GM18508 (cell line): ENCODE measurements at regions not wholly inside any gene's neighbourhood (a gene's known extent, or its start where the extent isn't known, plus 50 kb on each side); places are given as distances from the start of the nearest gene placed in this dataset.

ENCODE experiments used
- ATAC-seq: cut with Tn5 transposase; IDR thresholded peaks from one replicate; pipeline ENCODE4 v1.9.1; 2021; ENCODE audit warnings: moderate number of reproducible peaks; ENCODE audit not compliant: insufficient read depth, unreplicated experiment

DNA sequence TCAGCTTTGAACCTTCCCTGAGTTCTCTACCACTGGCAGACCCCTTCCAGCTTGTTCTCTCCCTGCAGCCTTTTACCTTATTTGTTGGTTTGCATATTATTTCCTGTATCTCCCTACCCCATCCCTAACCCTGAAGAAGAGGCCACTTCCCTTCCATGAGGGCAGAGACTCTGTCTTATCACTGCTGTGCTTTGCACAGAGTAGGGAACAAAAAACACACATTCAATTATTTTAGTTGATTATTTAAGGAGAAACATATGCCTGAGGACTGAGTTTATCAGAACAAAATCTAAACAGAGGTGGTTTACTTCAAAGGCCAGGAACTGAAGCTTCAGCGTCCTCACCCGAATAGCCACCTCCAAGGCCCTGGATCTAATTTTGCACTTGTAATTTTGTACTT is 111.7 kb upstream of the RFLNA start:
- no peak for ATAC-seq

- no peak for ATAC-seq
Observed at GRCh38 chr12:124184456-124184855, 110.4 kb upstream of the RFLNA start.

- no peak for ATAC-seq
Observed at GRCh38 chr12:124185971-124186686, 108.8 kb upstream of the RFLNA start.

DNA sequence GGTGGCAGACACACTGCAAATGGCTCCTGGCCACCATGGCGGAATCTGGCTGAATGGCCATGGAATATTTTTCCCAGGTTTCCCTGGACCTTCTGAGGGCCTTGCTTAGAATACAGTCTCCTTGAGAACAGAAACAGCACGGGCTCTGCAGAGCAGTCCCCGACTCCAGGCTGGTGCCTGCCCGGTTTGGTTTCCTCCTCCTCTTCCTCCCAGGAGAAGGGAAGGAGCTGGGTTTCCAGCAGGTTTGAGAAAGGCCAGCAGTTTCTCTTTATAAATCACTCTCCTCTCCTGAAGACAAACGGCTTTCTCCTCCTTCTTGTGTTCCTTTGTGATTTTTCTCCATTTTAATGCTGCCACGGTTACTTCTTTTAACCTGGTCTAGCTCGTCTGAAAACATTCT is 106.8 kb upstream of the RFLNA start:
- ATAC-seq = no peak

- no peak for ATAC-seq
Observed at GRCh38 chr12:124188561-124189405, 106.1 kb upstream of the RFLNA start.

GRCh38 chr12:124190312-124191023 is 104.4 kb upstream of the RFLNA start:
- ATAC-seq = no peak

DNA sequence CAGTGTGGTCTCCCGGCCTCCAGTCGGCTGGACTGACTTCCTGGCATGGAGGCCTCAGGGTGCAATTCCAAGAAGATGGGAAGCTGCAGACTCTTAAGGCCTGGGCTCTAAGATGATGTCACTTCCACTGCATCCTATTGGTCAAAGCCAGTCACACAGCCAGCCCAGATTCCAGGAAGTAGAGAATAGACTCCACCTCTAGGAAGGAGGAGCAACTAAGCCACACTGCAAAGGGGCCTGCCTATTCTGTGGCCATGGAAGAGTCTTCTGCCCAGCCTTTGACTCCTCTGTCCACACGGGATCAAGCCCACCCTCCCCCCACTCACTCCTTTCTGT is 103.9 kb upstream of the RFLNA start:
- no peak for ATAC-seq

DNA sequence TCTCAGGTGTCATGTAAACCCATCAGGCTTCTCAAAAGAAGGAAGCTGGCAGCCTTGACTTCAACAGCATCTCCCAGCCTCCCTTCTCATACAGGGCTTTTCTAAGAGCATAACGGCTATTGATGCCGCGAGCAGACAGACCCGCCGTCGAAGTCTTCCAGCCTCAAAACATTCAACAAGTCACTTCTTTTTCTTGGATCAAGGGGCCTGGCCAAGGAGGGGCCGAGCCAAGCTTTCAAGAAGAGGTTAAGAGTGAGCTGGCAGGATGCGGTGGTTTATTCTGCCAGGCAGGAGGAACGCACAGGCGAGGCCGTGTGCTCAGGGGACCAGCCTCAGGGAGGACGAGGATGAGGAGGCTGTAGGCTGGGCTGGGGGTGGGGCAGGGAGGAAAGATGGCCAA is 102.9 kb upstream of the RFLNA start:
- no peak for ATAC-seq

DNA sequence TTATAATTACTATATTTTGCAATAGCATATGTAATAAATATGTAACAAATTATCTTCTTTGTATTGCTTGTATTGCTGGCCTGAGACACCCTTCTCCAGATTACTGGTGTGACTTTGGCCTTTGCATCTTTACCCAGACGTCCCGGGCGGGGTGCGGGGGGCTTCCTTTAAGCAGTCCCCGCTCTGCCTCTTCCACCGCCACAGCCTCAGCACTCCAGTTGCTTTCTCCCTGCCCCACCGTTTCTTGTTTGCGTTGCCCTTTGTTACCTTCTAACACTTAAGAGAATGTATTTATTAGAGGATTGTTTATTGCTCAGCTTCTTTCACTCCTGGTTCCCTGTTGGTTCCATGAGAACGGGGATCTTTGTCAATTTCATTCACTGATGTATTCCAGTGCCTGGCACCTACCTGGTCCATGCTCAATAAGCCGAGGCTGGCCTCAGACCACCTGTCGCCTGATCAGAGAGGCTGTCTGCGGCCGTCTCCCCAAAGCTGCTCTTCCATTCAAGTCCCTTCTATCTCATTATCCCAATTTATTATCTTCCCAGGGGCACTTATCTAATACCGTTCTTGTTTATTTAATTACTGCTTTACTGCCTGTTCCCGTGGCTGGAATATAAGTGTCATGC is 100.5 kb upstream of the RFLNA start:
- no peak for ATAC-seq

- no peak for ATAC-seq
Observed at GRCh38 chr12:124194893-124195566, 99.9 kb upstream of the RFLNA start.

DNA sequence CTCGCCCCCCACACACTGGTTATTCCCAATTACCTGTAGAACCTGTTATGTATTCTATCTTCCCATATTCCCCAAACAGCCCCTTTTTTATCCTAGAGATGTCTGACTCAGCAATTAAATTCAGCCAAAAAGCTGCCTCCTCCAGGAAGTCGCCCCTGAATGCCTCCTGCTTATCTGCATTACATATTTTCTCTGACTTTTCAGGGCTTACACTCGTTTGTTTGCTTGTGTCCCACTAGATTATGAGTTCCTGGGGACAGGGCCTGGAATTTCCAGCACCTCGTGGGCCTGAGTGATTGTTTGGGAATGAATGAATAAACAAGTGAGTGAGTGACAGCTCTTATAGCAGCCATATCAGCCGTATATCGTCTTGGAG is 99.3 kb upstream of the RFLNA start:
- no peak for ATAC-seq

GRCh38 chr12:124196236-124196635 is 98.7 kb upstream of the RFLNA start:
- ATAC-seq = no peak

DNA sequence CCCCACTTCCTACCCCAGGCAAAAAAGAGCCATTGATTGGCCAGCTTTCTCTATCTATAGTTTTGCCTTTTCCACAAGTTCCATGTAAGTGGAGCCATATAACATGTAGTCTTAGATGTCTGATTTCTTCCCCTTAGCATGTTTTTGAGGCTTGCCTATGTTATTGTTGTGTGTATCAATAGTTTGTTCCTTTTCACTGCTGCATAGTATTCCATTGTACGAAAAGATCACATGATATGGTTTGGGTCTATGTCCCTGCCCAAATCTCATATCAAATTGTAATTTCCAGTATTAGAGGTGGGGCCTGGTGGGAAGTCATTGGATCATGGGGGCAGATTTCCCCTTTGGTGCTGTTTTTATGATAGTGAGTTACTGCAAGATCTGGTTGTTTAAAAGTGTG is 93.6 kb upstream of the RFLNA start:
- ATAC-seq = no peak

GRCh38 chr12:124203176-124203575 is 91.7 kb upstream of the RFLNA start:
- no peak for ATAC-seq

- no peak for ATAC-seq
Observed at GRCh38 chr12:124205405-124205804, 89.5 kb upstream of the RFLNA start.

GRCh38 chr12:124207049-124207448 is 87.8 kb upstream of the RFLNA start:
- no peak for ATAC-seq

GRCh38 chr12:124207617-124208016 is 87.3 kb upstream of the RFLNA start:
- ATAC-seq = no peak

DNA sequence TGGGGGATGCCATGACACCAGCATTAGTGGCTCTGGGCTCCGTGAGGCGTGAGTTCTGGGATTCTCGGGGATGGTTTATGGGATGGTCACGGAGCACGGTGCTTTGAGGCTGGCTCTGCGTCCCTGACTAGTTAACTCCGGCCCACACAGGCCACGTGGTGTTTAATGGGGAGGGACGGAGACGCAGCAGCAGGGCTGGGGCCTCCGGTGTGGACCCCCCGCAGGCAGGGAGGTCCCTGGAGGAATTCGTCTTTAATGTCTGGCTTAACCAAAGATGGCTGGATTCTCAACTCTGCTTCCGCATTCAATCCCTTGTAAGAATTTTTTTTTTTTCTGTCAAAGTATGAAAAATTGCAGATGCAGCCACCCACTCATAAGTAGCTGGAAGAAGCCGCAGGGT is 86.4 kb upstream of the RFLNA start:
- no peak for ATAC-seq

- no peak for ATAC-seq
Observed at GRCh38 chr12:124210991-124211577, 83.8 kb upstream of the RFLNA start.

GRCh38 chr12:124211753-124212152 is 83.1 kb upstream of the RFLNA start:
- no peak for ATAC-seq
